Tibial nerve (tissue), 4 donors: ENCODE measurements at regions not wholly inside any gene's neighbourhood (a gene's known extent, or its start where the extent isn't known, plus 50 kb on each side); places are given as distances from the start of the nearest gene placed in this dataset.

ENCODE experiments used
- DNase-seq, 2 donors: peaks; one replicate each; pipeline ENCODE4 v3.0.0-alpha.2; 2019; ENCODE audit warnings: low spot score in 2 of 2
- H3K27ac ChIP-seq, 4 donors: fragments of 200-600 bp; sonication (generic) in 3 of 4; one replicate each; pipeline ENCODE4 v1.5.1; 2017 to 2019; ENCODE audit warnings: mild to moderate bottlenecking in 1 of 4
- H3K27me3 ChIP-seq, 2 donors: fragments of 200-600 bp; sonication (generic) in 1 of 2; one replicate each; pipeline versions ENCODE4 v1.5.1 to v1.6.0; 2017 to 2019
- H3K36me3 ChIP-seq, 3 donors: fragments of 200-600 bp; sonication (generic); one replicate each; pipeline ENCODE4 v1.5.1; 2018 to 2019
- H3K4me1 ChIP-seq, 4 donors: fragments of 200-600 bp; sonication (generic) in 3 of 4; one replicate each; pipeline ENCODE4 v1.5.1; 2017 to 2019
- H3K4me3 ChIP-seq, 4 donors: fragments of 200-600 bp; sonication (generic) in 3 of 4; one replicate each; pipeline ENCODE4 v1.5.1; 2017 to 2019; ENCODE audit warnings: mild to moderate bottlenecking in 1 of 4, moderate library complexity in 1 of 4
- H3K9me3 ChIP-seq, 4 donors: fragments of 200-600 bp; sonication (generic) in 3 of 4; one replicate each; pipeline ENCODE4 v1.5.1; 2017 to 2019
- EP300 ChIP-seq, 2 donors: sonication (generic); formaldehyde crosslinking; IDR thresholded peaks; one replicate each; pipeline ENCODE4 v1.6.1; 2017; ENCODE audit warnings: antibody characterized with exemption in 2 of 2, mild to moderate bottlenecking in 1 of 2
- POLR2A ChIP-seq, 2 donors: fragments of 450-650 bp; IDR thresholded peaks; one replicate each; pipeline ENCODE4 v1.6.1; 2017; ENCODE audit warnings: antibody characterized with exemption in 2 of 2, mild to moderate bottlenecking in 2 of 2, moderate library complexity in 2 of 2
- WGBS, 2 donors: methylation state at CpG; one replicate each; pipeline ENCODE4 v1.1.5; 2018; 5-methylcytosine and 5-hydroxymethylcytosine counted together
- TF ChIP-seq, protein P1 (sequence below), 5 experiments: fragments of 200-600 bp in 3 of 5; fragments of 450-650 bp in 2 of 5; sonication (generic) in 3 of 5; IDR thresholded peaks; one replicate each; pipeline ENCODE4 v1.5.1; 2016 to 2019; ENCODE audit warnings: antibody characterized with exemption in 5 of 5, mild to moderate bottlenecking in 3 of 5, moderate library complexity in 2 of 5

DNA sequence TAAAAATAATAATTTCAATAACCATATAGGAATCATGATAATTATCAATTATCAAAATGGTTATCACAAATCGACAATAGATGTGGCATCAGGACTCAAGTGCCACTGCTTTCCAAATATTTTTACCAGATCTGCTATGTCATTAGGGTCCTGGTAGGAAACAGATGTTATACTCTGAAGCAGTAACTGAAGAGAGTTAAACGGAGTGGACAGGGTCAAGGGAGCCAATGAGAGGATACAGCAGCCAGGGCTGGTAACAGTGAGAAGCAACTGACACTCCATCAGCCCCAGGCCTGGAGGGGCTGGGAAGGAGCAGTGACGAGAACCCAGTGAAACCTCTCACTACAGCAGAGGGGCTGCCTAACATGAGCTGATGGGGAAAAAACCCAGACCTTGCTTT is 322.4 kb downstream of the NPR3 start:
- 68 to 71% methylated on average over 3 of the region's 3 CpGs for WGBS, 2 donors
- H3K4me1 ChIP-seq: peaks cover 0 to 9% (median 0%) of the 10 kb centered on the region in 4 donors
- H3K9me3 ChIP-seq: no peaks in the 10 kb centered on the region
- H3K27me3 ChIP-seq: no peaks in the 10 kb centered on the region
- no peak for TF ChIP-seq EP300 (IDR thresholded peaks at IDR 0.05)
- TF ChIP-seq POLR2A (IDR thresholded peaks at IDR 0.05): no peak
- H3K27ac ChIP-seq: no peak overlapping the region
- no peaks in the 10 kb centered on the region for H3K36me3 ChIP-seq
- no peak overlapping the region for H3K4me3 ChIP-seq
- DNase-seq: no peak

DNA sequence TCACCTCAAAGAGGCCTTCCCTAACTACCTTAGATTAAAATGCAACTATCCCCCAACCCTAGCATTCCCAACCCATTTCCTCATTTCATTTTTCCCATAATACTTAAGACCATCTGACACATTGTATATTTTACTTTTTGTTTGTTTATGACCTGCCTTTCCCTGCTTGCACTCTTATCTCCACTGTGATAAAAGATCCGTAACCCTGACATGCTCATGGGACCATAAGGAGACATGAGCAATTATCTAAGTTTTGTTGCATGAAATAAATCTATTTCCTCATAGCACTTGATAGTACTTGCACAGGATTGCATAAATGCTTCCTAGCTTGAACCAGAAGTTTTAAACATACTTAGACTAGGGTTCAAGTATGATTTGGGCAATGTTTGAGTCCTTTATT is 323.7 kb downstream of the NPR3 start:
- 94 to 97% methylated on average over 1 of the region's 1 CpG for WGBS, 2 donors
- no peak for DNase-seq

DNA sequence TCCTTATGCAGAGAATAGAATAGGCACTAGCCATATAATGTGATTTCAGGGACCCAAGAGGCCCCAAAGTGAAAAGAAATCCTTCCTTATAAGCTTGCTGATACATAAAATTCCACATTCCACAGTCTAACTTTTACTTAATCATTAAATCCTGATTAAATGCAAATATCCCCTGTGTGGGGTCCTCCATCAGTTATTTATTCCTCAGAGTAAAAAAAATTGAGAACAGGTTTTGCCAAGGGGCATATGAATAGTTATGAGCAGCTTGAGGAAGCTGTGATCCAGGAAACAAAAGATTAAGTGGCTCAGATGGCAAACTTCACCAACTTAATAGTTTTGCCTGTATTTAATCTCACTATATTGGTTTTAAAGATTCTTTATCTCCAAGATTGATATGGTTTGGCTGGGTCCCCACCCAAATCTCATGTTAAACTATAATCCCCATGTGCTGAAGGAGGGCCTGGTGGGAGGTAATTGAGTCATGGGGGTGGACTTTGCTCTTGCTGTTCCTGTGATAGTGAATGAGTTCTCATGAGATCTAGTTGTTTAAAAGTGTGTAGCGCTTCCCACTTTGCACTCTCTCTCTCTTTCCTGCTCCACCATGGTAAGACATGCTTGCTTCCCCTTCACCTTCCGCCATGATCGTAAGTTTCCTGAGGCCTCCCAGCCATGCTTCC is 324.9 kb downstream of the NPR3 start:
- H3K4me1 ChIP-seq: peaks cover 0 to 9% (median 0%) of the 10 kb centered on the region in 4 donors
- H3K27me3 ChIP-seq: no peaks in the 10 kb centered on the region
- no peak for DNase-seq
- WGBS, 2 donors: 91 to 93% methylated on average over 3 of the region's 3 CpGs
- no peaks in the 10 kb centered on the region for H3K36me3 ChIP-seq
- no peak overlapping the region for H3K27ac ChIP-seq
- TF ChIP-seq, protein P1, sequence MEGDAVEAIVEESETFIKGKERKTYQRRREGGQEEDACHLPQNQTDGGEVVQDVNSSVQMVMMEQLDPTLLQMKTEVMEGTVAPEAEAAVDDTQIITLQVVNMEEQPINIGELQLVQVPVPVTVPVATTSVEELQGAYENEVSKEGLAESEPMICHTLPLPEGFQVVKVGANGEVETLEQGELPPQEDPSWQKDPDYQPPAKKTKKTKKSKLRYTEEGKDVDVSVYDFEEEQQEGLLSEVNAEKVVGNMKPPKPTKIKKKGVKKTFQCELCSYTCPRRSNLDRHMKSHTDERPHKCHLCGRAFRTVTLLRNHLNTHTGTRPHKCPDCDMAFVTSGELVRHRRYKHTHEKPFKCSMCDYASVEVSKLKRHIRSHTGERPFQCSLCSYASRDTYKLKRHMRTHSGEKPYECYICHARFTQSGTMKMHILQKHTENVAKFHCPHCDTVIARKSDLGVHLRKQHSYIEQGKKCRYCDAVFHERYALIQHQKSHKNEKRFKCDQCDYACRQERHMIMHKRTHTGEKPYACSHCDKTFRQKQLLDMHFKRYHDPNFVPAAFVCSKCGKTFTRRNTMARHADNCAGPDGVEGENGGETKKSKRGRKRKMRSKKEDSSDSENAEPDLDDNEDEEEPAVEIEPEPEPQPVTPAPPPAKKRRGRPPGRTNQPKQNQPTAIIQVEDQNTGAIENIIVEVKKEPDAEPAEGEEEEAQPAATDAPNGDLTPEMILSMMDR (IDR thresholded peaks at IDR 0.05): no peak
- TF ChIP-seq EP300 (IDR thresholded peaks at IDR 0.05) (no peak), POLR2A (IDR thresholded peaks at IDR 0.05) (no peak)
- peaks cover 0 to 8% (median 0%) of the 10 kb centered on the region in 4 donors for H3K9me3 ChIP-seq
- H3K4me3 ChIP-seq: no peak overlapping the region

More for the DNA sequence above, 323.7 kb downstream of the NPR3 start:
- no peaks in the 10 kb centered on the region for H3K27me3 ChIP-seq
- H3K36me3 ChIP-seq: no peaks in the 10 kb centered on the region
- no peak overlapping the region for H3K27ac ChIP-seq
- H3K4me3 ChIP-seq: no peak overlapping the region
- H3K4me1 ChIP-seq: peaks cover 0 to 9% (median 0%) of the 10 kb centered on the region in 4 donors
- TF ChIP-seq POLR2A (IDR thresholded peaks at IDR 0.05) (no peak), EP300 (IDR thresholded peaks at IDR 0.05) (no peak)
- TF ChIP-seq, protein P1 (IDR thresholded peaks at IDR 0.05): no peak
- no peaks in the 10 kb centered on the region for H3K9me3 ChIP-seq

DNA sequence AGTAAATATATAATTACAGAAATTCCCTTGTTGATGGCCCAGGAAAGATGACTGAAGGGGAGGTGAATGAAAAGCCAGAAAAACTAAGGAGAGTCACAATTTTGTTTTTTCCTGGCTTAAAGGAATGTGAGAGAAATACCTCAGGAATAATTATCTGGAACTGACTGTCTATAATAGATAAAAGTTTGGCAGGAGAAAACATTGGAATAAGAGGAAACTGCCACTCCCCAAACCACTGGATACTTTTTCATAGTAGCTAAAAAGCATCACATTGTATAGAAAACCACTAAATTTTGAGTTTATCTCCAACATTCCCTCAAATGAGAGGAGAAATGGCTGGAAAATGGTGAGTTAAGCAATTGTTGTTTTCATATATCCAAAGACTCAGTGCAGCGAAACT is 326.0 kb downstream of the NPR3 start:
- Histone ChIP-seq H3K27me3 (no peaks in the 10 kb centered on the region), H3K9me3 (peaks cover 0 to 17% (median 0%) of the 10 kb centered on the region in 4 donors), H3K27ac (no peak overlapping the region), H3K4me1 (peaks cover 0 to 4% (median 0%) of the 10 kb centered on the region in 4 donors), H3K36me3 (no peaks in the 10 kb centered on the region), H3K4me3 (no peak overlapping the region)
- WGBS, 2 donors: 64 to 80% methylated on average over 1 of the region's 1 CpG
- TF ChIP-seq POLR2A (IDR thresholded peaks at IDR 0.05) (no peak), EP300 (IDR thresholded peaks at IDR 0.05) (no peak)
- TF ChIP-seq, protein P1 (IDR thresholded peaks at IDR 0.05): no peak
- DNase-seq: no peak

DNA sequence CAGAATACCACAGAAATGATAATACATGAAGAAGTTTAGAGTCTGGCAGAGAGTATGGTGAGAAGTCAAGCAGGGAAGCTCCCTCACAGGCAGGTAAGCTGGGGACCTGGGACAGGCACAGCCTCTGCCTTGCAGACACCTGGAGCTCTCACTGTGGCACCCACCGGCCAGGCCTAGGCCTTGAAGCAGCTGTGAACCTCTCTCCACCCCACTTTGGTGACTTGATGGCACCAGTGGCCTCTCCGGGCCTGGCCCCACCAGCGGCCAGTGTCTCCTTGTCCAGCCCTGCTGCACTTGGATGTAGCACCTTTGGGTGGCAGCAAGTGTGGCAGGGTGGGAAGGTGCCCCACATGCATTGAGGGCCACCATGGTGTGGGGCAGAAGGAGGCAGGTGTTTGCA is 330.5 kb downstream of the NPR3 start:
- WGBS, 2 donors: 90% methylated on average over 3 of the region's 3 CpGs; no CpG with 5 or more reads in 1 of the 2 donors
- Histone ChIP-seq H3K36me3 (no peaks in the 10 kb centered on the region), H3K27me3 (no peaks in the 10 kb centered on the region), H3K4me3 (no peak overlapping the region), H3K27ac (no peak overlapping the region), H3K4me1 (no peaks in the 10 kb centered on the region), H3K9me3 (peaks cover 0 to 17% (median 0%) of the 10 kb centered on the region in 4 donors)
- TF ChIP-seq, protein P1 (IDR thresholded peaks at IDR 0.05): no peak
- no peak for TF ChIP-seq POLR2A (IDR thresholded peaks at IDR 0.05)
- TF ChIP-seq EP300 (IDR thresholded peaks at IDR 0.05): no peak
- DNase-seq: no peak
